ENCODE measurements at regions not wholly inside any gene's neighbourhood (a gene's known extent, or its start where the extent isn't known, plus 50 kb on each side); places are given as distances from the start of the nearest gene placed in this dataset.

GRCh38 chr6:164531736-164532135 is 777.7 kb downstream of the C6orf118 start:
- DNase-seq (ENCODE audit: low spot score) = no peak
- H3K4me1 Mint-ChIP-seq (ENCODE audit: unreplicated experiment) = no peaks in the 10 kb centered on the region

GRCh38 chr6:164528539-164528938 is 780.9 kb downstream of the C6orf118 start:
- H3K27me3 Mint-ChIP-seq (ENCODE audit: unreplicated experiment) = peaks cover 5% of the 10 kb centered on the region
- no peak overlapping the region for H3K4me3 Mint-ChIP-seq (ENCODE audit: unreplicated experiment)
- H3K36me3 Mint-ChIP-seq (ENCODE audit: low read depth, unreplicated experiment) = no peaks in the 10 kb centered on the region
- H3K27ac Mint-ChIP-seq (ENCODE audit: unreplicated experiment) = no peak overlapping the region
- TF ChIP-seq CTCF (IDR thresholded peaks at IDR 0.05; ENCODE audit: unreplicated experiment) = no peak
- H3K9me3 Mint-ChIP-seq (ENCODE audit: unreplicated experiment) = peaks cover 6% of the 10 kb centered on the region
- no peaks in the 10 kb centered on the region for H3K4me1 Mint-ChIP-seq (ENCODE audit: unreplicated experiment)
- DNase-seq (ENCODE audit: low spot score) = no peak

More at GRCh38 chr6:164531736-164532135, 777.7 kb downstream of the C6orf118 start:
- Mint-ChIP-seq H3K27ac (ENCODE audit: unreplicated experiment) (no peak overlapping the region), H3K4me3 (ENCODE audit: unreplicated experiment) (no peak overlapping the region), H3K36me3 (ENCODE audit: low read depth, unreplicated experiment) (no peaks in the 10 kb centered on the region), H3K9me3 (ENCODE audit: unreplicated experiment) (no peaks in the 10 kb centered on the region), H3K27me3 (ENCODE audit: unreplicated experiment) (no peaks in the 10 kb centered on the region)
- no peak for TF ChIP-seq CTCF (IDR thresholded peaks at IDR 0.05; ENCODE audit: unreplicated experiment)

- no peaks in the 10 kb centered on the region for H3K4me1 Mint-ChIP-seq (ENCODE audit: unreplicated experiment)
- H3K9me3 Mint-ChIP-seq (ENCODE audit: unreplicated experiment) = peaks cover 6% of the 10 kb centered on the region
Measured at GRCh38 chr6:164523087-164523654, 786.2 kb downstream of the C6orf118 start.

GRCh38 chr6:164520916-164521315 is 788.5 kb downstream of the C6orf118 start:
- Mint-ChIP-seq H3K36me3 (ENCODE audit: low read depth, unreplicated experiment) (peaks cover 4% of the 10 kb centered on the region), H3K4me1 (ENCODE audit: unreplicated experiment) (no peaks in the 10 kb centered on the region), H3K27ac (ENCODE audit: unreplicated experiment) (no peak overlapping the region), H3K27me3 (ENCODE audit: unreplicated experiment) (peaks cover 5% of the 10 kb centered on the region), H3K4me3 (ENCODE audit: unreplicated experiment) (no peak overlapping the region), H3K9me3 (ENCODE audit: unreplicated experiment) (peaks cover 6% of the 10 kb centered on the region)
- TF ChIP-seq CTCF (IDR thresholded peaks at IDR 0.05; ENCODE audit: unreplicated experiment) = no peak
- no peak for DNase-seq (ENCODE audit: low spot score)

More at GRCh38 chr6:164523087-164523654, 786.2 kb downstream of the C6orf118 start:
- no peak overlapping the region for H3K27ac Mint-ChIP-seq (ENCODE audit: unreplicated experiment)
- peaks cover 4% of the 10 kb centered on the region for H3K36me3 Mint-ChIP-seq (ENCODE audit: low read depth, unreplicated experiment)
- peaks cover 5% of the 10 kb centered on the region for H3K27me3 Mint-ChIP-seq (ENCODE audit: unreplicated experiment)
- TF ChIP-seq CTCF (IDR thresholded peaks at IDR 0.05; ENCODE audit: unreplicated experiment) = no peak
- no peak for DNase-seq (ENCODE audit: low spot score)
- no peak overlapping the region for H3K4me3 Mint-ChIP-seq (ENCODE audit: unreplicated experiment)

GRCh38 chr6:164507206-164507940 is 802.0 kb downstream of the C6orf118 start:
- Mint-ChIP-seq H3K4me1 (ENCODE audit: unreplicated experiment) (no peaks in the 10 kb centered on the region), H3K36me3 (ENCODE audit: low read depth, unreplicated experiment) (no peaks in the 10 kb centered on the region), H3K27ac (ENCODE audit: unreplicated experiment) (no peak overlapping the region), H3K9me3 (ENCODE audit: unreplicated experiment) (no peaks in the 10 kb centered on the region), H3K4me3 (ENCODE audit: unreplicated experiment) (no peak overlapping the region), H3K27me3 (ENCODE audit: unreplicated experiment) (no peaks in the 10 kb centered on the region)
- DNase-seq (ENCODE audit: low spot score) = no peak
- no peak for TF ChIP-seq CTCF (IDR thresholded peaks at IDR 0.05; ENCODE audit: unreplicated experiment)
